GM23338 (cell line): ENCODE measurements at regions not wholly inside any gene's neighbourhood (a gene's known extent, or its start where the extent isn't known, plus 50 kb on each side); places are given as distances from the start of the nearest gene placed in this dataset.

Experiments
- ATAC-seq: fragments of 200-7000 bp; cut with Tn5 transposase; 3 replicates; pipeline ENCODE4 v1.9.1; 2020
- DNase-seq: peaks from one replicate; pipeline ENCODE4 v3.0.0-alpha.2; 2015; ENCODE audit warnings: low spot score
- H2AFZ ChIP-seq: fragments of 200-600 bp; sonication (generic); 2 replicates; pipeline ENCODE4 v1.8.0; 2016; ENCODE audit warnings: antibody characterized with exemption, mild to moderate bottlenecking, moderate library complexity
- H3F3A ChIP-seq: fragments of 200-600 bp; sonication (generic); replicated peaks from 2 replicates; pipeline ENCODE4 v1.8.0; 2017; ENCODE audit warnings: antibody characterized with exemption, mixed run types, low read depth
- H3K27ac ChIP-seq: fragments of 200-600 bp; sonication (generic); 2 replicates; pipeline ENCODE4 v1.6.1; 2016; ENCODE audit warnings: low read depth
- H3K27me3 ChIP-seq: fragments of 200-600 bp; sonication (generic); 2 replicates; pipeline ENCODE4 v1.8.0; 2016; ENCODE audit warnings: mild to moderate bottlenecking, mixed run types, moderate library complexity; ENCODE audit not compliant: insufficient read depth
- H3K36me3 ChIP-seq: fragments of 200-600 bp; sonication (generic); 2 replicates; pipeline ENCODE4 v1.8.0; 2016; ENCODE audit warnings: mild to moderate bottlenecking; ENCODE audit not compliant: insufficient read depth
- H3K4me1 ChIP-seq: fragments of 200-600 bp; sonication (generic); 2 replicates; pipeline ENCODE4 v1.8.0; 2016; ENCODE audit warnings: mild to moderate bottlenecking, moderate library complexity; ENCODE audit not compliant: insufficient read depth
- H3K4me2 ChIP-seq: fragments of 200-600 bp; sonication (generic); 2 replicates; pipeline ENCODE4 v1.7.1; 2017; ENCODE audit warnings: mixed run types
- H3K4me3 ChIP-seq: fragments of 200-600 bp; sonication (generic); 2 replicates; pipeline ENCODE4 v1.6.1; 2016; ENCODE audit warnings: mixed run types
- H3K79me2 ChIP-seq: fragments of 200-600 bp; sonication (generic); replicated peaks from 2 replicates; pipeline ENCODE4 v1.8.0; 2017; ENCODE audit warnings: mild to moderate bottlenecking; ENCODE audit not compliant: insufficient read depth
- H3K9me2 ChIP-seq: fragments of 200-600 bp; sonication (generic); 2 replicates; pipeline ENCODE4 v1.8.0; 2017; ENCODE audit not compliant: insufficient read depth
- H4K20me1 ChIP-seq: fragments of 200-600 bp; sonication (generic); replicated peaks from 2 replicates; pipeline ENCODE4 v1.8.0; 2017; ENCODE audit warnings: mild to moderate bottlenecking; ENCODE audit not compliant: insufficient read depth
- H3K27ac Mint-ChIP-seq: 2 replicates; pipeline ENCODE4 v1.8.0; 2020; ENCODE audit warnings: inconsistent platforms, mild to moderate bottlenecking, moderate library complexity, mixed read lengths
- H3K27me3 Mint-ChIP-seq: 3 replicates; pipeline ENCODE4 v1.8.0; 2022; ENCODE audit warnings: low read depth, mild to moderate bottlenecking, moderate library complexity, mixed read lengths, inconsistent platforms; ENCODE audit not compliant: insufficient read depth, poor library complexity
- H3K36me3 Mint-ChIP-seq: 3 replicates; pipeline ENCODE4 v1.8.0; 2021; ENCODE audit warnings: low read depth, mild to moderate bottlenecking, inconsistent platforms, moderate library complexity, mixed read lengths
- H3K4me1 Mint-ChIP-seq: 3 replicates; pipeline ENCODE4 v1.8.0; 2020; ENCODE audit warnings: mild to moderate bottlenecking, inconsistent platforms, mixed read lengths
- H3K4me3 Mint-ChIP-seq: 3 replicates; pipeline ENCODE4 v1.8.0; 2021; ENCODE audit warnings: moderate library complexity, mild to moderate bottlenecking, inconsistent platforms, mixed read lengths
- H3K9me3 Mint-ChIP-seq: 3 replicates; pipeline ENCODE4 v1.8.0; 2020; ENCODE audit warnings: moderate library complexity, mild to moderate bottlenecking, inconsistent platforms, mixed read lengths
- CREB1 ChIP-seq: fragments of 250-450 bp; sonication (Bioruptor Pico); IDR thresholded peaks from 2 replicates; pipeline ENCODE4 v1.5.0; 2020; ENCODE audit warnings: low read depth, mild to moderate bottlenecking, moderate library complexity
- EZH2 ChIP-seq: fragments of 200-600 bp; sonication (generic); IDR thresholded peaks from one replicate; pipeline ENCODE4 v1.8.0; 2017; ENCODE audit warnings: antibody characterized with exemption, mild to moderate bottlenecking, low read depth; ENCODE audit not compliant: unreplicated experiment
- EZH2phosphoT487 ChIP-seq: fragments of 200-600 bp; sonication (generic); IDR thresholded peaks from one replicate; pipeline ENCODE4 v1.8.1; 2018; ENCODE audit warnings: antibody characterized with exemption; ENCODE audit not compliant: unreplicated experiment
- JUNB ChIP-seq: IDR thresholded peaks from one replicate; pipeline ENCODE4 v1.6.1; 2016; ENCODE audit warnings: antibody characterized with exemption; ENCODE audit not compliant: unreplicated experiment
- NANOG ChIP-seq: IDR thresholded peaks from 2 replicates; pipeline ENCODE4 v1.6.1; 2016; ENCODE audit warnings: antibody characterized with exemption, borderline replicate concordance
- POLR2AphosphoS5 ChIP-seq: IDR thresholded peaks from 2 replicates; pipeline ENCODE4 v1.6.1; 2016; ENCODE audit warnings: antibody characterized with exemption, low read depth
- STAT1 ChIP-seq: IDR thresholded peaks from one replicate; pipeline ENCODE4 v1.6.1; 2016; ENCODE audit warnings: antibody characterized with exemption; ENCODE audit not compliant: unreplicated experiment
- ZNF114 ChIP-seq: fragments of 250-450 bp; sonication (Bioruptor Pico); IDR thresholded peaks from 2 replicates; pipeline ENCODE4 v1.5.0; 2020; ENCODE audit warnings: mild to moderate bottlenecking, moderate library complexity
- ZNF331 ChIP-seq: fragments of 250-450 bp; sonication (Bioruptor Pico); IDR thresholded peaks from 2 replicates; pipeline ENCODE4 v1.5.0; 2020; ENCODE audit warnings: low read depth, mild to moderate bottlenecking, moderate library complexity
- TF ChIP-seq, protein P1 (sequence below): fragments of 250-450 bp; sonication (Bioruptor Pico); IDR thresholded peaks from 2 replicates; pipeline ENCODE4 v1.5.0; 2020; ENCODE audit warnings: mild to moderate bottlenecking, moderate library complexity
- TF ChIP-seq, protein P2 (sequence below): IDR thresholded peaks from one replicate; pipeline ENCODE4 v1.6.1; 2018; ENCODE audit warnings: antibody characterized with exemption; ENCODE audit not compliant: unreplicated experiment
- TF ChIP-seq, protein P3 (sequence below): IDR thresholded peaks from 2 replicates; pipeline ENCODE4 v1.6.1; 2016; ENCODE audit warnings: antibody characterized with exemption
- TF ChIP-seq, protein P4 (sequence below), 2 experiments: fragments of 200-600 bp in 1 of 2; sonication (generic) in 1 of 2; conservative IDR thresholded peaks; 2 replicates each; pipeline versions ENCODE4 v1.5.1 to v1.6.1; 2016 to 2017; ENCODE audit warnings: antibody characterized with exemption in 2 of 2, low read depth in 2 of 2, mild to moderate bottlenecking in 2 of 2, moderate library complexity in 1 of 2

DNA sequence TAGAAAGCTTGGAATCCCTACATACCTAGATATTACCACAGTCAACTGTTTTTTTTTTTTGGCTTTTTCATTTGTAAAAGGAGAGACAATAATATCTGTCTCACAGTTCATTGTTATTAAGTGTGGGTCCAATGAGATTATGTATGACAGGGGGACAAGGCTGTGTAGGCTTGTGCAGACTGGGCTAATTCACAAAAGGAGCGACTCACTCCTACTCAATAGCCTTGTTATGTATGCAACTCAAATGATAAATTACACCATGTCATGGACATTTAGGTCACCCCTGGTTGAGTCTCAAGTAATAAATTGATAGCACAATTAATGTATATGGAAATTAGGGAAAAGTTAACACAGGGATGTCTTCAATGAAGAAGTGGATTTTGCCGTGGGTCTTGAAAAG is 208.2 kb upstream of the MAP3K7 start (continued):
- TF ChIP-seq, protein P1, sequence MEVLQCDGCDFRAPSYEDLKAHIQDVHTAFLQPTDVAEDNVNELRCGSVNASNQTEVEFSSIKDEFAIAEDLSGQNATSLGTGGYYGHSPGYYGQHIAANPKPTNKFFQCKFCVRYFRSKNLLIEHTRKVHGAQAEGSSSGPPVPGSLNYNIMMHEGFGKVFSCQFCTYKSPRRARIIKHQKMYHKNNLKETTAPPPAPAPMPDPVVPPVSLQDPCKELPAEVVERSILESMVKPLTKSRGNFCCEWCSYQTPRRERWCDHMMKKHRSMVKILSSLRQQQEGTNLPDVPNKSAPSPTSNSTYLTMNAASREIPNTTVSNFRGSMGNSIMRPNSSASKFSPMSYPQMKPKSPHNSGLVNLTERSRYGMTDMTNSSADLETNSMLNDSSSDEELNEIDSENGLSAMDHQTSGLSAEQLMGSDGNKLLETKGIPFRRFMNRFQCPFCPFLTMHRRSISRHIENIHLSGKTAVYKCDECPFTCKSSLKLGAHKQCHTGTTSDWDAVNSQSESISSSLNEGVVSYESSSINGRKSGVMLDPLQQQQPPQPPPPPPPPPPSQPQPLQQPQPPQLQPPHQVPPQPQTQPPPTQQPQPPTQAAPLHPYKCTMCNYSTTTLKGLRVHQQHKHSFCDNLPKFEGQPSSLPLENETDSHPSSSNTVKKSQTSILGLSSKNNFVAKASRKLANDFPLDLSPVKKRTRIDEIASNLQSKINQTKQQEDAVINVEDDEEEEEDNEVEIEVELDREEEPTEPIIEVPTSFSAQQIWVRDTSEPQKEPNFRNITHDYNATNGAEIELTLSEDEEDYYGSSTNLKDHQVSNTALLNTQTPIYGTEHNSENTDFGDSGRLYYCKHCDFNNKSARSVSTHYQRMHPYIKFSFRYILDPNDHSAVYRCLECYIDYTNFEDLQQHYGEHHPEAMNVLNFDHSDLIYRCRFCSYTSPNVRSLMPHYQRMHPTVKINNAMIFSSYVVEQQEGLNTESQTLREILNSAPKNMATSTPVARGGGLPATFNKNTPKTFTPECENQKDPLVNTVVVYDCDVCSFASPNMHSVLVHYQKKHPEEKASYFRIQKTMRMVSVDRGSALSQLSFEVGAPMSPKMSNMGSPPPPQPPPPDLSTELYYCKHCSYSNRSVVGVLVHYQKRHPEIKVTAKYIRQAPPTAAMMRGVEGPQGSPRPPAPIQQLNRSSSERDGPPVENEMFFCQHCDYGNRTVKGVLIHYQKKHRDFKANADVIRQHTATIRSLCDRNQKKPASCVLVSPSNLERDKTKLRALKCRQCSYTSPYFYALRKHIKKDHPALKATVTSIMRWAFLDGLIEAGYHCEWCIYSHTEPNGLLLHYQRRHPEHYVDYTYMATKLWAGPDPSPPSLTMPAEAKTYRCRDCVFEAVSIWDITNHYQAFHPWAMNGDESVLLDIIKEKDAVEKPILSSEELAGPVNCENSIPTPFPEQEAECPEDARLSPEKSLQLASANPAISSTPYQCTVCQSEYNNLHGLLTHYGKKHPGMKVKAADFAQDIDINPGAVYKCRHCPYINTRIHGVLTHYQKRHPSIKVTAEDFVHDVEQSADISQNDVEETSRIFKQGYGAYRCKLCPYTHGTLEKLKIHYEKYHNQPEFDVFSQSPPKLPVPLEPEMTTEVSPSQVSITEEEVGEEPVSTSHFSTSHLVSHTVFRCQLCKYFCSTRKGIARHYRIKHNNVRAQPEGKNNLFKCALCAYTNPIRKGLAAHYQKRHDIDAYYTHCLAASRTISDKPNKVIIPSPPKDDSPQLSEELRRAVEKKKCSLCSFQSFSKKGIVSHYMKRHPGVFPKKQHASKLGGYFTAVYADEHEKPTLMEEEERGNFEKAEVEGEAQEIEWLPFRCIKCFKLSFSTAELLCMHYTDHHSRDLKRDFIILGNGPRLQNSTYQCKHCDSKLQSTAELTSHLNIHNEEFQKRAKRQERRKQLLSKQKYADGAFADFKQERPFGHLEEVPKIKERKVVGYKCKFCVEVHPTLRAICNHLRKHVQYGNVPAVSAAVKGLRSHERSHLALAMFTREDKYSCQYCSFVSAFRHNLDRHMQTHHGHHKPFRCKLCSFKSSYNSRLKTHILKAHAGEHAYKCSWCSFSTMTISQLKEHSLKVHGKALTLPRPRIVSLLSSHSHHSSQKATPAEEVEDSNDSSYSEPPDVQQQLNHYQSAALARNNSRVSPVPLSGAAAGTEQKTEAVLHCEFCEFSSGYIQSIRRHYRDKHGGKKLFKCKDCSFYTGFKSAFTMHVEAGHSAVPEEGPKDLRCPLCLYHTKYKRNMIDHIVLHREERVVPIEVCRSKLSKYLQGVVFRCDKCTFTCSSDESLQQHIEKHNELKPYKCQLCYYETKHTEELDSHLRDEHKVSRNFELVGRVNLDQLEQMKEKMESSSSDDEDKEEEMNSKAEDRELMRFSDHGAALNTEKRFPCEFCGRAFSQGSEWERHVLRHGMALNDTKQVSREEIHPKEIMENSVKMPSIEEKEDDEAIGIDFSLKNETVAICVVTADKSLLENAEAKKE (CRISPR knock-in tag), result no peak
- TF ChIP-seq ZNF114 (no peak), EZH2 (no peak)

DNA sequence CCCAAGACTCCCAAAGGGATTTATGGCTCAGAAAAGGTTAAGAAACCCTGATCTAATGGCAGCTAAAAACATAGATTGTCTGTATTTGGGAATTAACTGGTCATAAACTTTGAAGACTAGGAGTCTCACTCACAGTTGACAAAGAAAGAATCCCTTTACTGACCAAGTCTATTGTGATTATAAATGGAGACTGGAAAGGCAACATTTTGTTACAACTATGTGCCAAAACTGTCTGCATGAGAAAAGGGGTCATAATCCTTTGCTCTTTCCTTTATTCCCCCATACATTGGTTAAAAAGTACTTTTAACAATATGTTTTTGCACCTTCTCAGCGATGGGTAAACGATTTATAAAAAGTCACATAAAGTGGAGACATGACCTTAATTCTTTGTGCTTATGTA is 206.9 kb upstream of the MAP3K7 start:
- Histone ChIP-seq H3K27ac (no peak overlapping the region), H3K9me2 (0 out of 2 replicates have a peak, but pooled peaks cover 9% of the 10 kb centered on the region), H3F3A (no peaks in the 10 kb centered on the region), H3K4me1 (peaks cover 15% of the 10 kb centered on the region), H4K20me1 (no peaks in the 10 kb centered on the region), H3K4me2 (no peak overlapping the region; the same call in 1 of the 2 replicates), H2AFZ (no peak overlapping the region), H3K79me2 (no peaks in the 10 kb centered on the region), H3K4me3 (no peak overlapping the region), H3K27me3 (no peaks in the 10 kb centered on the region), H3K36me3 (no peaks in the 10 kb centered on the region)
- H3K4me1 Mint-ChIP-seq, result peaks cover 15% of the 10 kb centered on the region
- ATAC-seq, result no peak
- H3K27me3 Mint-ChIP-seq, result no peaks in the 10 kb centered on the region
- H3K9me3 Mint-ChIP-seq, result no peaks in the 10 kb centered on the region
- no peak overlapping the region for H3K4me3 Mint-ChIP-seq
- no peaks in the 10 kb centered on the region for H3K36me3 Mint-ChIP-seq
- H3K27ac Mint-ChIP-seq, result no peak overlapping the region
- no peak for DNase-seq
- TF ChIP-seq EZH2phosphoT487 (no peak), NANOG (no peak), POLR2AphosphoS5 (no peak), ZNF331 (CRISPR knock-in tag) (no peak), JUNB (no peak), CREB1 (CRISPR knock-in tag) (no peak), EZH2 (no peak), ZNF114 (no peak), STAT1 (no peak)
- TF ChIP-seq, protein P2, sequence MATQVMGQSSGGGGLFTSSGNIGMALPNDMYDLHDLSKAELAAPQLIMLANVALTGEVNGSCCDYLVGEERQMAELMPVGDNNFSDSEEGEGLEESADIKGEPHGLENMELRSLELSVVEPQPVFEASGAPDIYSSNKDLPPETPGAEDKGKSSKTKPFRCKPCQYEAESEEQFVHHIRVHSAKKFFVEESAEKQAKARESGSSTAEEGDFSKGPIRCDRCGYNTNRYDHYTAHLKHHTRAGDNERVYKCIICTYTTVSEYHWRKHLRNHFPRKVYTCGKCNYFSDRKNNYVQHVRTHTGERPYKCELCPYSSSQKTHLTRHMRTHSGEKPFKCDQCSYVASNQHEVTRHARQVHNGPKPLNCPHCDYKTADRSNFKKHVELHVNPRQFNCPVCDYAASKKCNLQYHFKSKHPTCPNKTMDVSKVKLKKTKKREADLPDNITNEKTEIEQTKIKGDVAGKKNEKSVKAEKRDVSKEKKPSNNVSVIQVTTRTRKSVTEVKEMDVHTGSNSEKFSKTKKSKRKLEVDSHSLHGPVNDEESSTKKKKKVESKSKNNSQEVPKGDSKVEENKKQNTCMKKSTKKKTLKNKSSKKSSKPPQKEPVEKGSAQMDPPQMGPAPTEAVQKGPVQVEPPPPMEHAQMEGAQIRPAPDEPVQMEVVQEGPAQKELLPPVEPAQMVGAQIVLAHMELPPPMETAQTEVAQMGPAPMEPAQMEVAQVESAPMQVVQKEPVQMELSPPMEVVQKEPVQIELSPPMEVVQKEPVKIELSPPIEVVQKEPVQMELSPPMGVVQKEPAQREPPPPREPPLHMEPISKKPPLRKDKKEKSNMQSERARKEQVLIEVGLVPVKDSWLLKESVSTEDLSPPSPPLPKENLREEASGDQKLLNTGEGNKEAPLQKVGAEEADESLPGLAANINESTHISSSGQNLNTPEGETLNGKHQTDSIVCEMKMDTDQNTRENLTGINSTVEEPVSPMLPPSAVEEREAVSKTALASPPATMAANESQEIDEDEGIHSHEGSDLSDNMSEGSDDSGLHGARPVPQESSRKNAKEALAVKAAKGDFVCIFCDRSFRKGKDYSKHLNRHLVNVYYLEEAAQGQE, result no peak
- TF ChIP-seq, protein P3, sequence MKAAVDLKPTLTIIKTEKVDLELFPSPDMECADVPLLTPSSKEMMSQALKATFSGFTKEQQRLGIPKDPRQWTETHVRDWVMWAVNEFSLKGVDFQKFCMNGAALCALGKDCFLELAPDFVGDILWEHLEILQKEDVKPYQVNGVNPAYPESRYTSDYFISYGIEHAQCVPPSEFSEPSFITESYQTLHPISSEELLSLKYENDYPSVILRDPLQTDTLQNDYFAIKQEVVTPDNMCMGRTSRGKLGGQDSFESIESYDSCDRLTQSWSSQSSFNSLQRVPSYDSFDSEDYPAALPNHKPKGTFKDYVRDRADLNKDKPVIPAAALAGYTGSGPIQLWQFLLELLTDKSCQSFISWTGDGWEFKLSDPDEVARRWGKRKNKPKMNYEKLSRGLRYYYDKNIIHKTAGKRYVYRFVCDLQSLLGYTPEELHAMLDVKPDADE, result no peak
- TF ChIP-seq, protein P4, sequence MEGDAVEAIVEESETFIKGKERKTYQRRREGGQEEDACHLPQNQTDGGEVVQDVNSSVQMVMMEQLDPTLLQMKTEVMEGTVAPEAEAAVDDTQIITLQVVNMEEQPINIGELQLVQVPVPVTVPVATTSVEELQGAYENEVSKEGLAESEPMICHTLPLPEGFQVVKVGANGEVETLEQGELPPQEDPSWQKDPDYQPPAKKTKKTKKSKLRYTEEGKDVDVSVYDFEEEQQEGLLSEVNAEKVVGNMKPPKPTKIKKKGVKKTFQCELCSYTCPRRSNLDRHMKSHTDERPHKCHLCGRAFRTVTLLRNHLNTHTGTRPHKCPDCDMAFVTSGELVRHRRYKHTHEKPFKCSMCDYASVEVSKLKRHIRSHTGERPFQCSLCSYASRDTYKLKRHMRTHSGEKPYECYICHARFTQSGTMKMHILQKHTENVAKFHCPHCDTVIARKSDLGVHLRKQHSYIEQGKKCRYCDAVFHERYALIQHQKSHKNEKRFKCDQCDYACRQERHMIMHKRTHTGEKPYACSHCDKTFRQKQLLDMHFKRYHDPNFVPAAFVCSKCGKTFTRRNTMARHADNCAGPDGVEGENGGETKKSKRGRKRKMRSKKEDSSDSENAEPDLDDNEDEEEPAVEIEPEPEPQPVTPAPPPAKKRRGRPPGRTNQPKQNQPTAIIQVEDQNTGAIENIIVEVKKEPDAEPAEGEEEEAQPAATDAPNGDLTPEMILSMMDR (conservative IDR thresholded peaks at IDR 0.05; ENCODE audit: low read depth in 2 of 2), result no peak
